NOMO-1 treated with DMSO at 0.1 percent for 48 hours (cell line): ENCODE measurements at regions not wholly inside any gene's neighbourhood (a gene's known extent, or its start where the extent isn't known, plus 50 kb on each side); places are given as distances from the start of the nearest gene placed in this dataset.

Source experiments
- DNase-seq: peaks from one replicate; lab custom pipeline; 2025; ENCODE audit not compliant: unreplicated experiment; lab: John Stamatoyannopoulos, UW

- DNase-seq, result no peak
Observed at GRCh38 chr1:239725371-239725770, 339.0 kb downstream of the CHRM3 start.

- DNase-seq, result no peak
Observed at GRCh38 chr1:239725933-239726332, 339.6 kb downstream of the CHRM3 start.

GRCh38 chr1:239730378-239730777, 344.0 kb downstream of the CHRM3 start:
- DNase-seq, result no peak

- DNase-seq, result no peak
Observed at GRCh38 chr1:239731082-239731748, 344.8 kb downstream of the CHRM3 start.

- no peak for DNase-seq
Observed at GRCh38 chr1:239732770-239733169, 346.4 kb downstream of the CHRM3 start.

GRCh38 chr1:239733995-239734394, 347.6 kb downstream of the CHRM3 start:
- DNase-seq, result no peak

GRCh38 chr1:239735111-239735510, 348.7 kb downstream of the CHRM3 start:
- no peak for DNase-seq

- no peak for DNase-seq
Observed at GRCh38 chr1:239736479-239736878, 350.1 kb downstream of the CHRM3 start.

- no peak for DNase-seq
Observed at GRCh38 chr1:239739375-239739774, 352.3 kb upstream of the FMN2 start.

- DNase-seq, result no peak
Observed at GRCh38 chr1:239739919-239740318, 351.8 kb upstream of the FMN2 start.

- no peak for DNase-seq
Observed at GRCh38 chr1:239742416-239743109, 349.1 kb upstream of the FMN2 start.

GRCh38 chr1:239744851-239745250, 346.8 kb upstream of the FMN2 start:
- DNase-seq, result no peak

- no peak for DNase-seq
Observed at GRCh38 chr1:239755107-239755912, 336.4 kb upstream of the FMN2 start.

GRCh38 chr1:239757716-239758115, 334.0 kb upstream of the FMN2 start:
- DNase-seq, result no peak

GRCh38 chr1:239758756-239759155, 332.9 kb upstream of the FMN2 start:
- no peak for DNase-seq

GRCh38 chr1:239761509-239761908, 330.2 kb upstream of the FMN2 start:
- no peak for DNase-seq

- no peak for DNase-seq
Observed at GRCh38 chr1:239763850-239764249, 327.8 kb upstream of the FMN2 start.

GRCh38 chr1:239764546-239764945, 327.1 kb upstream of the FMN2 start:
- DNase-seq, result no peak

GRCh38 chr1:239765163-239765562, 326.5 kb upstream of the FMN2 start:
- DNase-seq, result no peak

- no peak for DNase-seq
Observed at GRCh38 chr1:239771550-239771949, 320.1 kb upstream of the FMN2 start.

- no peak for DNase-seq
Observed at GRCh38 chr1:239772446-239772845, 319.2 kb upstream of the FMN2 start.

- DNase-seq, result no peak
Observed at GRCh38 chr1:239775466-239775865, 316.2 kb upstream of the FMN2 start.
